Fibroblast of skin of back (primary cell): ENCODE measurements at regions not wholly inside any gene's neighbourhood (a gene's known extent, or its start where the extent isn't known, plus 50 kb on each side); places are given as distances from the start of the nearest gene placed in this dataset.
"Not testable (repeated sequence)": the region's sequence is repeated elsewhere in the genome, so short reads cannot be mapped to it uniquely, and the experiment has no call there.

Experiments used
- DNase-seq: peaks from one replicate; pipeline ENCODE4 v3.0.0-alpha.2; 2013

GRCh38 chr22:19599626-19600243 lies 75.5 kb upstream of the CLDN5 start:
- no peak for DNase-seq

GRCh38 chr22:19603346-19603745 lies 79.1 kb upstream of the CLDN5 start:
- DNase-seq, result not testable (repeated sequence)

- no peak for DNase-seq
These were observed 79.6 kb upstream of the CLDN5 start for GRCh38 chr22:19603767-19604166.

- DNase-seq, result no peak
These were observed 80.6 kb upstream of the CLDN5 start for GRCh38 chr22:19604711-19605268.

GRCh38 chr22:19605508-19606331 lies 81.5 kb upstream of the CLDN5 start:
- DNase-seq, result no peak

- DNase-seq, result no peak
These were observed 82.4 kb upstream of the CLDN5 start for GRCh38 chr22:19606332-19607191.

- DNase-seq, result no peak
These were observed 83.2 kb upstream of the CLDN5 start for GRCh38 chr22:19607192-19608002.

GRCh38 chr22:19608003-19608690 lies 83.9 kb upstream of the CLDN5 start:
- DNase-seq, result no peak

- not testable (repeated sequence) for DNase-seq
These were observed 85.5 kb upstream of the CLDN5 start for GRCh38 chr22:19609753-19610152.

- no peak for DNase-seq
These were observed 86.5 kb upstream of the CLDN5 start for GRCh38 chr22:19610518-19611253.

- DNase-seq, result no peak
These were observed 87.4 kb upstream of the CLDN5 start for GRCh38 chr22:19611590-19611989.

- no peak for DNase-seq
These were observed 88.8 kb upstream of the CLDN5 start for GRCh38 chr22:19612866-19613572.

GRCh38 chr22:19614536-19614863 lies 90.3 kb upstream of the CLDN5 start:
- DNase-seq, result no peak

GRCh38 chr22:19615001-19615461 lies 90.8 kb upstream of the CLDN5 start:
- DNase-seq, result no peak

- no peak for DNase-seq
These were observed 91.8 kb upstream of the CLDN5 start for GRCh38 chr22:19615867-19616581.

- no peak for DNase-seq
These were observed 94.9 kb upstream of the SEPTIN5 start for GRCh38 chr22:19619144-19620009.

GRCh38 chr22:19620742-19621371 lies 93.4 kb upstream of the SEPTIN5 start:
- no peak for DNase-seq
